H1 (cell line): ENCODE measurements at regions not wholly inside any gene's neighbourhood (a gene's known extent, or its start where the extent isn't known, plus 50 kb on each side); places are given as distances from the start of the nearest gene placed in this dataset.

Experiments
- CTCF ChIA-PET: fragments of 300-600 bp; sonication (Branson Sonifier 250); formaldehyde crosslinking; loops from one replicate; lab custom pipeline; 2021; ENCODE audit not compliant: partially characterized antibody; lab: Charles Lee
- POLR2A ChIA-PET: fragments of 300-600 bp; sonication (Branson Sonifier 250); formaldehyde crosslinking; loops from one replicate; lab custom pipeline; 2021; ENCODE audit warnings: inconsistent platforms; ENCODE audit not compliant: partially characterized antibody; lab: Charles Lee
- DNase-seq, 2 experiments: peaks; one replicate each; pipeline versions ENCODE4 v3.0.0 to v3.0.0-alpha.2; 2010 to 2022; ENCODE audit warnings: low spot score in 2 of 2, low read depth in 1 of 2, mixed read lengths in 1 of 2
- FAIRE-seq: peaks from 2 replicates; lab custom pipeline; 2011; peaks lifted over from hg19 to GRCh38; lab: Jason Lieb, UNC
- H2AFZ ChIP-seq: 2 replicates; pipeline ENCODE4 v1.8.1; 2012; ENCODE audit warnings: low read length, inconsistent platforms
- H2AK5ac ChIP-seq: 2 replicates; pipeline ENCODE4 v1.6.1; 2013; ENCODE audit warnings: low read depth, low read length
- H2BK120ac ChIP-seq: replicated peaks from 2 replicates; pipeline ENCODE3; 2013; ENCODE audit warnings: low read depth, low read length, inconsistent platforms
- H2BK12ac ChIP-seq: 2 replicates; pipeline ENCODE4 v1.6.1; 2013; ENCODE audit warnings: low read depth, low read length
- H2BK15ac ChIP-seq: 2 replicates; pipeline ENCODE4 v1.6.1; 2013; ENCODE audit warnings: low read length
- H2BK20ac ChIP-seq: 2 replicates; pipeline ENCODE4 v1.6.1; 2013; ENCODE audit warnings: low read length
- H2BK5ac ChIP-seq: 2 replicates; pipeline ENCODE4 v1.6.1; 2013; ENCODE audit warnings: low read depth, low read length
- H3K14ac ChIP-seq: 2 replicates; pipeline ENCODE4 v1.6.1; 2013; ENCODE audit warnings: inconsistent platforms; ENCODE audit not compliant: insufficient read length
- H3K18ac ChIP-seq: 2 replicates; pipeline ENCODE4 v1.6.1; 2013; ENCODE audit warnings: low read length; ENCODE audit errors: extremely low read depth
- H3K23ac ChIP-seq: 2 replicates; pipeline ENCODE4 v1.6.1; 2013; ENCODE audit warnings: inconsistent platforms; ENCODE audit not compliant: insufficient read length
- H3K23me2 ChIP-seq: 2 replicates; pipeline ENCODE4 v1.6.1; 2013; ENCODE audit warnings: low read depth, low read length
- H3K27ac ChIP-seq: 2 replicates; pipeline ENCODE4 v1.6.1; 2011; ENCODE audit warnings: low read depth, low read length, inconsistent platforms
- H3K27me3 ChIP-seq, 4 experiments: replicated peaks in 1 of 4; 1 replicate in 1 of 4; 2 replicates in 3 of 4; pipeline versions ENCODE4 v1.6.1 to v1.8.1; 2011 to 2013; ENCODE audit warnings: low read length in 3 of 4, mild to moderate bottlenecking in 3 of 4, inconsistent platforms in 2 of 4, mixed read lengths in 2 of 4, moderate library complexity in 1 of 4; ENCODE audit not compliant: control insufficient read depth in 3 of 4, insufficient read depth in 3 of 4; ENCODE audit errors: extremely low read depth in 1 of 4
- H3K36me3 ChIP-seq, 4 experiments: 2 replicates each; pipeline versions ENCODE4 v1.6.1 to v1.8.1; 2011 to 2013; ENCODE audit warnings: mild to moderate bottlenecking in 4 of 4, low read length in 3 of 4, moderate library complexity in 2 of 4, control low read depth in 1 of 4, inconsistent platforms in 1 of 4; ENCODE audit not compliant: insufficient read depth in 4 of 4, control insufficient read depth in 2 of 4
- H3K4ac ChIP-seq: replicated peaks from 2 replicates; pipeline ENCODE3; 2013; ENCODE audit warnings: low read length, low read depth, mixed read lengths, inconsistent platforms; ENCODE audit not compliant: insufficient read length
- H3K4me1 ChIP-seq, 4 experiments: replicated peaks in 1 of 4; 1 replicate in 1 of 4; 2 replicates in 3 of 4; pipeline versions ENCODE4 v1.6.1 to v1.8.1; 2011 to 2013; ENCODE audit warnings: low read length in 3 of 4, inconsistent platforms in 2 of 4, mixed read lengths in 1 of 4; ENCODE audit not compliant: insufficient read depth in 4 of 4, control insufficient read depth in 3 of 4
- H3K4me2 ChIP-seq, 2 experiments: 2 replicates each; pipeline versions ENCODE4 v1.6.1 to v1.8.1; 2011 to 2013; ENCODE audit warnings: low read depth in 2 of 2, low read length in 2 of 2, control low read depth in 1 of 2, inconsistent platforms in 1 of 2, mild to moderate bottlenecking in 1 of 2; ENCODE audit not compliant: insufficient read depth in 1 of 2
- H3K4me3 ChIP-seq, 4 experiments: fragments of 200-600, 300-600 bp in 1 of 4; sonication (generic), shearing (Covaris generic), sonication (Bioruptor Twin) in 1 of 4; 2 replicates each; pipeline versions ENCODE4 v1.5.1 to v1.8.1; 2011 to 2016; ENCODE audit warnings: low read length in 4 of 4, low read depth in 3 of 4, control low read depth in 2 of 4, inconsistent platforms in 2 of 4, mild to moderate bottlenecking in 2 of 4, mixed read lengths in 1 of 4, moderate library complexity in 1 of 4; ENCODE audit not compliant: insufficient read depth in 2 of 4; ENCODE audit errors: extremely low read depth in 1 of 4
- H3K56ac ChIP-seq: replicated peaks from 2 replicates; pipeline ENCODE3; 2013; ENCODE audit warnings: low read depth, mild to moderate bottlenecking, mixed read lengths, low read length, inconsistent platforms; ENCODE audit not compliant: insufficient read length
- H3K79me1 ChIP-seq: 2 replicates; pipeline ENCODE4 v1.6.1; 2013; ENCODE audit warnings: low read depth, low read length, control low read depth
- H3K79me2 ChIP-seq, 2 experiments: 2 replicates each; pipeline versions ENCODE4 v1.6.1 to v1.8.1; 2012 to 2013; ENCODE audit warnings: low read length in 2 of 2, mild to moderate bottlenecking in 2 of 2, inconsistent platforms in 1 of 2; ENCODE audit not compliant: insufficient read depth in 2 of 2, control insufficient read depth in 1 of 2
- H3K9ac ChIP-seq, 4 experiments: replicated peaks in 1 of 4; 1 replicate in 1 of 4; 2 replicates in 3 of 4; pipeline versions ENCODE4 v1.6.1 to v1.8.1; 2011 to 2013; ENCODE audit warnings: low read depth in 3 of 4, low read length in 3 of 4, control low read depth in 2 of 4, mild to moderate bottlenecking in 2 of 4, moderate library complexity in 2 of 4, inconsistent platforms in 1 of 4; ENCODE audit errors: extremely low read depth in 1 of 4
- H3K9me3 ChIP-seq, 2 experiments: 2 replicates each; pipeline versions ENCODE4 v1.6.1 to v1.8.1; 2012 to 2013; ENCODE audit warnings: mild to moderate bottlenecking in 2 of 2, moderate library complexity in 2 of 2, control low read depth in 1 of 2, inconsistent platforms in 1 of 2, low read depth in 1 of 2, low read length in 1 of 2, mixed read lengths in 1 of 2; ENCODE audit not compliant: insufficient read depth in 2 of 2
- H4K20me1 ChIP-seq, 2 experiments: replicated peaks in 1 of 2; 2 replicates each; pipeline versions ENCODE3 to v1.8.1; 2011 to 2013; ENCODE audit warnings: inconsistent platforms in 2 of 2, low read length in 2 of 2, mild to moderate bottlenecking in 1 of 2; ENCODE audit not compliant: insufficient read depth in 2 of 2, control insufficient read depth in 1 of 2
- H4K5ac ChIP-seq: 2 replicates; pipeline ENCODE4 v1.6.1; 2013; ENCODE audit warnings: low read length, low read depth, mixed read lengths, inconsistent platforms; ENCODE audit not compliant: insufficient read length
- H4K8ac ChIP-seq: 2 replicates; pipeline ENCODE4 v1.8.0; 2013; ENCODE audit warnings: mild to moderate bottlenecking, moderate library complexity, low read length, inconsistent platforms; ENCODE audit not compliant: insufficient read depth; ENCODE audit errors: extremely low read depth
- H4K91ac ChIP-seq: replicated peaks from 2 replicates; pipeline ENCODE3; 2013; ENCODE audit warnings: low read length, mixed read lengths, inconsistent platforms; ENCODE audit not compliant: insufficient read length
- BACH1 ChIP-seq: IDR thresholded peaks from 2 replicates; pipeline ENCODE4 v1.6.1; 2012; ENCODE audit warnings: low read length, improper control_type of control experiment
- CEBPB ChIP-seq: IDR thresholded peaks from 2 replicates; pipeline ENCODE4 v1.6.1; 2012; ENCODE audit warnings: low read depth, low read length
- CREB1 ChIP-seq: IDR thresholded peaks from 2 replicates; pipeline ENCODE4 v1.6.1; 2012; ENCODE audit warnings: inconsistent platforms
- CTBP2 ChIP-seq: IDR thresholded peaks from 2 replicates; pipeline ENCODE4 v1.7.0; 2011; ENCODE audit warnings: borderline replicate concordance, mild to moderate bottlenecking, moderate library complexity, mixed read lengths, low read length; ENCODE audit not compliant: insufficient read depth, insufficient read length
- EP300 ChIP-seq, 2 experiments: IDR thresholded peaks; 1 replicate in 1 of 2; 2 replicates in 1 of 2; pipeline ENCODE4 v1.6.1; 2011 to 2012; ENCODE audit warnings: low read depth in 2 of 2, low read length in 2 of 2, mild to moderate bottlenecking in 2 of 2, borderline replicate concordance in 1 of 2, inconsistent platforms in 1 of 2, moderate library complexity in 1 of 2
- GABPA ChIP-seq: IDR thresholded peaks from 2 replicates; pipeline ENCODE4 v1.6.1; 2011; ENCODE audit warnings: mild to moderate bottlenecking, low read length, moderate library complexity, borderline replicate concordance; ENCODE audit not compliant: insufficient read depth
- KDM1A ChIP-seq: fragments of 200-600, 300-600 bp; sonication (generic); IDR thresholded peaks from 2 replicates; pipeline ENCODE4 v1.7.1; 2016; ENCODE audit warnings: mild to moderate bottlenecking, low read length, borderline replicate concordance
- KDM5A ChIP-seq: fragments of 200-600 bp; IDR thresholded peaks from 2 replicates; pipeline ENCODE4 v1.7.1; 2012; ENCODE audit warnings: mild to moderate bottlenecking, low read length, inconsistent platforms, mixed read lengths
- RNF2 ChIP-seq: fragments of 200-900, 300-1000 bp; sonication (generic); IDR thresholded peaks from 2 replicates; pipeline ENCODE4 v1.7.1; 2016; ENCODE audit warnings: borderline replicate concordance, low read depth, mild to moderate bottlenecking, antibody characterized with exemption, low read length; ENCODE audit not compliant: poor library complexity, severe bottlenecking; ENCODE audit errors: missing control alignments
- SIN3A ChIP-seq, 2 experiments: IDR thresholded peaks in 1 of 2; conservative IDR thresholded peaks in 1 of 2; 2 replicates each; pipeline ENCODE4 v1.6.1; 2011 to 2012; ENCODE audit warnings: low read length in 2 of 2, improper control_type of control experiment in 1 of 2, low read depth in 1 of 2, mild to moderate bottlenecking in 1 of 2
- SP2 ChIP-seq: IDR thresholded peaks from 2 replicates; pipeline ENCODE4 v1.6.1; 2012; ENCODE audit warnings: mild to moderate bottlenecking, low read length, inconsistent platforms
- TCF12 ChIP-seq: IDR thresholded peaks from 2 replicates; pipeline ENCODE4 v1.6.1; 2011; ENCODE audit warnings: low read depth, mild to moderate bottlenecking, low read length
- YY1 ChIP-seq: IDR thresholded peaks from 2 replicates; pipeline ENCODE4 v1.6.1; 2011; ENCODE audit warnings: low read depth, mild to moderate bottlenecking, low read length
- WGBS, 2 experiments: shearing (Covaris generic) in 1 of 2; methylation state at CpG; one replicate each; pipeline versions ENCODE4 v1.1.6 to v1.1.7; 2013 to 2015; ENCODE audit warnings: low lambda C conversion rate in 2 of 2, mixed read lengths in 2 of 2, inconsistent platforms in 1 of 2, low coverage in 1 of 2, missing lambda C conversion rate in 1 of 2; ENCODE audit not compliant: insufficient replicate concordance in 2 of 2, insufficient coverage in 1 of 2, insufficient read length in 1 of 2; ENCODE audit errors: extremely low coverage in 1 of 2, missing lambda C conversion rate in 1 of 2; 5-methylcytosine and 5-hydroxymethylcytosine counted together
- TF ChIP-seq, protein P1 (sequence below): IDR thresholded peaks from 2 replicates; pipeline ENCODE4 v1.6.1; 2011; ENCODE audit warnings: low read length, improper control_type of control experiment

DNA sequence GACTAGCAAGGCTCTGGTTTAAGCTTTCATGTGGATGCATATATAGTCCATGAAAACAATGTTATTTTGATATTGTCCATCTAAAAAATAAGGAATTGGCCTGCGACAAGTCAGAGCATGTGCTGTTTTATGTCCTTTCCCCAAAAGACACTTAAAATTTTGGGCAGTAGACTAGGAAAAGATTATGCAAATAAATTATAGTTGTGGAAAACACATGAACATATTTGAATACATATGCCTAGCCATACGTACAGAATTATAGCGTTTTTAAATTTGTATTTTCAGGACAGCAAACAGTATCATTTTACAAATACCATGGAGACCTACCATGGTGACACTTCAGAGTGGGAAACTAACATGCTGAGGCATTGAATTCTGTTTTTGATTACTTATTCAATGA is 113.8 kb upstream of the SLC5A12 start:
- no peaks in the 10 kb centered on the region for H3K27me3 ChIP-seq
- no peak overlapping the region for H2AK5ac ChIP-seq
- H4K20me1 ChIP-seq, result no peaks in the 10 kb centered on the region
- no peaks in the 10 kb centered on the region for H3K79me1 ChIP-seq
- H3K23me2 ChIP-seq, result no peaks in the 10 kb centered on the region; the same call in 1 of the 2 replicates
- H3K27ac ChIP-seq, result no peak overlapping the region
- H3K9me3 ChIP-seq, result no peaks in the 10 kb centered on the region
- no peak overlapping the region for H2BK20ac ChIP-seq
- no peak overlapping the region for H3K9ac ChIP-seq
- no peak overlapping the region for H3K56ac ChIP-seq
- ChIA-PET CTCF (no interaction called here), POLR2A (no interaction called here)
- no peaks in the 10 kb centered on the region for H3K4me1 ChIP-seq
- no peak overlapping the region for H2AFZ ChIP-seq
- H3K4me2 ChIP-seq, result no peak overlapping the region
- H3K4ac ChIP-seq, result no peak overlapping the region
- no peak overlapping the region for H2BK5ac ChIP-seq
- H4K5ac ChIP-seq, result no peak overlapping the region
- no peak overlapping the region for H3K18ac ChIP-seq
- H2BK15ac ChIP-seq, result no peak overlapping the region
- H3K36me3 ChIP-seq, result no peaks in the 10 kb centered on the region
- no peak overlapping the region for H3K14ac ChIP-seq
- no peak overlapping the region for H4K8ac ChIP-seq
- no peaks in the 10 kb centered on the region for H3K79me2 ChIP-seq
- no peak overlapping the region for H4K91ac ChIP-seq
- H2BK120ac ChIP-seq, result no peak overlapping the region
- WGBS, 2 experiments, result 92% methylated on average over 3 of the region's 3 CpGs; no CpG with 5 or more reads in 1 of the 2 experiments
- no peak overlapping the region for H2BK12ac ChIP-seq
- FAIRE-seq (no peak), DNase-seq (no peak)
- H3K4me3 ChIP-seq, result no peak overlapping the region
- H3K23ac ChIP-seq, result no peak overlapping the region
- TF ChIP-seq RNF2 (no peak), SP2 (no peak), BACH1 (no peak), EP300 (IDR thresholded peaks at IDR 0.05; ENCODE audit: borderline replicate concordance in 1 of 2, low read depth in 2 of 2, low read length in 2 of 2) (no peak), CEBPB (no peak), GABPA (no peak), KDM1A (no peak), CTBP2 (no peak), TCF12 (no peak), CREB1 (no peak), YY1 (no peak), KDM5A (no peak), SIN3A (conservative IDR thresholded peaks at IDR 0.05 in 1 of 2, IDR thresholded peaks at IDR 0.05 in 1 of 2; ENCODE audit: low read depth in 1 of 2, low read length in 2 of 2) (no peak)
- TF ChIP-seq, protein P1, sequence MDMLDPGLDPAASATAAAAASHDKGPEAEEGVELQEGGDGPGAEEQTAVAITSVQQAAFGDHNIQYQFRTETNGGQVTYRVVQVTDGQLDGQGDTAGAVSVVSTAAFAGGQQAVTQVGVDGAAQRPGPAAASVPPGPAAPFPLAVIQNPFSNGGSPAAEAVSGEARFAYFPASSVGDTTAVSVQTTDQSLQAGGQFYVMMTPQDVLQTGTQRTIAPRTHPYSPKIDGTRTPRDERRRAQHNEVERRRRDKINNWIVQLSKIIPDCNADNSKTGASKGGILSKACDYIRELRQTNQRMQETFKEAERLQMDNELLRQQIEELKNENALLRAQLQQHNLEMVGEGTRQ, result no peak
